ENCODE measurements at regions not wholly inside any gene's neighbourhood (a gene's known extent, or its start where the extent isn't known, plus 50 kb on each side); places are given as distances from the start of the nearest gene placed in this dataset.
A peak's percentile ranks its signal among the peaks of the same experiment; 100 is the strongest.

DNA sequence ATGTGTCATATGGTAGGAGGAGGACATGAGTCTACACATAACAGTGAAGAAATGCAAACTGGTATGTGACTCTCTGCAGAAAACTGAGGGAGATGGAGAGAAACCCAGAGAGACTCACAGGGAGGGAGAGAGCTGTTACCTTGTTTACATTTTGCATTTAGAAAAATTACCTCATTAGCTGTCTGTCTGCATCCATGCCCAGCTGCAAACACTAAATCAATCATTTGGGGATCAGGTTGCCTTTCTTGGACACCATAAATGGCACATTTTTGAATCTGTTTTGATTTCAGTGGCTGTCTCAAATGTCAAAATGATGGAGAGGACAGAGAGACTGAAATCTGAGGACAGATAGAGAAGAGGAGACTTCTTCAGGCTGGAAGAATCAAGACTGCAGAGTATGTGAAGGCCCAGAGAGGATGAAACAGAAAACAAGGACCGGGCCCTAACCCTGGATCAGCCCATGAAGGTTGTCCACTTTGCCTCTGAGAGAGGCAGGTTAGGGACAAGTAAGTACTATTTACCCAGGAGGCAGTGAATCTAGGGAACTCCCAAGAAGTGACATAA lies 92.2 kb downstream of the UNC5CL start:
- ATAC-seq (no peak), DNase-seq (no peak)
- Histone ChIP-seq H3K9me3 (no peaks in the 10 kb centered on the region), H3K27ac (no peak overlapping the region), H3K27me3 (no peaks in the 10 kb centered on the region), H3K4me3 (no peak overlapping the region), H3K4me1 (no peaks in the 10 kb centered on the region), H3K36me3 (no peaks in the 10 kb centered on the region)
- TF ChIP-seq, protein P1, sequence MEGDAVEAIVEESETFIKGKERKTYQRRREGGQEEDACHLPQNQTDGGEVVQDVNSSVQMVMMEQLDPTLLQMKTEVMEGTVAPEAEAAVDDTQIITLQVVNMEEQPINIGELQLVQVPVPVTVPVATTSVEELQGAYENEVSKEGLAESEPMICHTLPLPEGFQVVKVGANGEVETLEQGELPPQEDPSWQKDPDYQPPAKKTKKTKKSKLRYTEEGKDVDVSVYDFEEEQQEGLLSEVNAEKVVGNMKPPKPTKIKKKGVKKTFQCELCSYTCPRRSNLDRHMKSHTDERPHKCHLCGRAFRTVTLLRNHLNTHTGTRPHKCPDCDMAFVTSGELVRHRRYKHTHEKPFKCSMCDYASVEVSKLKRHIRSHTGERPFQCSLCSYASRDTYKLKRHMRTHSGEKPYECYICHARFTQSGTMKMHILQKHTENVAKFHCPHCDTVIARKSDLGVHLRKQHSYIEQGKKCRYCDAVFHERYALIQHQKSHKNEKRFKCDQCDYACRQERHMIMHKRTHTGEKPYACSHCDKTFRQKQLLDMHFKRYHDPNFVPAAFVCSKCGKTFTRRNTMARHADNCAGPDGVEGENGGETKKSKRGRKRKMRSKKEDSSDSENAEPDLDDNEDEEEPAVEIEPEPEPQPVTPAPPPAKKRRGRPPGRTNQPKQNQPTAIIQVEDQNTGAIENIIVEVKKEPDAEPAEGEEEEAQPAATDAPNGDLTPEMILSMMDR (IDR thresholded peaks at IDR 0.05), result no peak
- intact Hi-C loops (cut with DNase I), result no loop called here

DNA sequence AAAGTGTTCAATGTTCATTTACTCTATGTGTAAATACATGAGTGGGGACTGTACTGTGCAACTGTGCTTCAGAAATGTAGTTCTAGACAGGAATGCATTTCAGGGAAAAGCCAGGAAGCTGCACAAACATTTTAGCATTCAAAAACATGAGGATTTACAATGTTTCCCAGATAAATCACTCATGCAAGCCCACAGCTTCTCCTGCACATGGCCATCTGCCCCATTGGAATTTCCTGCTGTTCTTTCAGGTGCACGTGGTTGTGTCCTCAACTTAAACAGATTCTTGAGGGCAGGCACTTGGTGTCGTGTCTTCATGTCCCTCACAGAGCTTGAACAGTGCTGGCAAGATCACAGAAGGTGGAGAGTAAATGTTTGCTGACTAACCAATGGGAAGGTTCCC lies 101.5 kb downstream of the UNC5CL start:
- TF ChIP-seq, protein P1 (IDR thresholded peaks at IDR 0.05), result no peak
- H3K27me3 ChIP-seq, result no peaks in the 10 kb centered on the region
- H3K27ac ChIP-seq, result no peak overlapping the region
- H3K9me3 ChIP-seq, result no peaks in the 10 kb centered on the region
- H3K4me3 ChIP-seq, result no peak overlapping the region
- intact Hi-C loops (cut with DNase I), result no loop called here
- no peaks in the 10 kb centered on the region for H3K36me3 ChIP-seq
- DNase-seq, result no peak
- no peak for ATAC-seq
- no peaks in the 10 kb centered on the region for H3K4me1 ChIP-seq

DNA sequence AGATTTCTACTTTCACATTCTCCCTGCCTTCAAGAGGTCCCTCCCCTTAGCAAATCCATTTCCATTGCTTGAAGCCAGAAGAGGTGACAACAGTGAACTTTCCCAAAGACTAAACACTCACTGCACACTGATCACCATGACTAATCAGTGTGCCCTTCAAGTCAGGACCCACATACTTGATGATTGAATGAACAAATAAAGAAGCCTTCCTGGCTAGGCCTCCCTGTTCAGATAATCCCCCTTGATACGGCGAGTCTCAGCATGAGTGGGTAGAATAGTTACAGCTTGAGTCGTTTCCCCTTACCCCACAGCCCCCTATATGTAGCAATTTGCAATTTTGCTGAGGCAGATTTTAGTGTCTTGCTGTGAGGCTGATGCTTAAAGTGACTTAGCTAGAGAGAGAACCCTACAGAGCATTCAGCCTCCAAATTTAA lies 102.2 kb downstream of the UNC5CL start:
- intact Hi-C loops (cut with DNase I), result no loop called here
- ATAC-seq (peak; percentile 87), DNase-seq (no peak)
- Histone ChIP-seq H3K36me3 (no peaks in the 10 kb centered on the region), H3K4me1 (no peaks in the 10 kb centered on the region), H3K9me3 (no peaks in the 10 kb centered on the region), H3K4me3 (no peak overlapping the region), H3K27ac (no peak overlapping the region), H3K27me3 (no peaks in the 10 kb centered on the region)
- TF ChIP-seq, protein P1 (IDR thresholded peaks at IDR 0.05), result no peak

DNA sequence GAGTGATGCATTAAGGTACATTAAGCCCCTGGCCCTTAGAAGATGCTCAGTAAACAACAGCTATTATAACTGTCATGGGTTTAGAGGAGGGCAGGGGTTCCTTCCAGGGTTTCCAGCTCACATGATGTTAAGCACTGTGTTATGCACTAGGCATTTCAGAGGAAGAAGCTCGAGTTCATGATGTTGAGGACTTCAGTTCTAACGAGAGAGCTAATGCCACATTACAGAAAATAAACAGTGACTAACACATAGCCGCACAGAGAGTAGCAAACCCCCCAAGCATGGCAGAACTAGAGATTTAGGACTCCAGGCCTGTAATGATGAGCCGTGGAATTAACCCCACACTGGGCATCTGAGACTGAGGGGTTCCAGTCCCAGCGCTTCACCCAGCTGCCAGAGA lies 105.2 kb downstream of the UNC5CL start:
- no peak overlapping the region for H3K4me3 ChIP-seq
- TF ChIP-seq, protein P1 (IDR thresholded peaks at IDR 0.05), result no peak
- intact Hi-C loops (cut with DNase I), result no loop called here
- H3K27me3 ChIP-seq, result no peaks in the 10 kb centered on the region
- DNase-seq, result no peak
- H3K36me3 ChIP-seq, result no peaks in the 10 kb centered on the region
- ATAC-seq, result no peak
- H3K4me1 ChIP-seq, result no peaks in the 10 kb centered on the region
- H3K27ac ChIP-seq, result no peak overlapping the region
- no peaks in the 10 kb centered on the region for H3K9me3 ChIP-seq

DNA sequence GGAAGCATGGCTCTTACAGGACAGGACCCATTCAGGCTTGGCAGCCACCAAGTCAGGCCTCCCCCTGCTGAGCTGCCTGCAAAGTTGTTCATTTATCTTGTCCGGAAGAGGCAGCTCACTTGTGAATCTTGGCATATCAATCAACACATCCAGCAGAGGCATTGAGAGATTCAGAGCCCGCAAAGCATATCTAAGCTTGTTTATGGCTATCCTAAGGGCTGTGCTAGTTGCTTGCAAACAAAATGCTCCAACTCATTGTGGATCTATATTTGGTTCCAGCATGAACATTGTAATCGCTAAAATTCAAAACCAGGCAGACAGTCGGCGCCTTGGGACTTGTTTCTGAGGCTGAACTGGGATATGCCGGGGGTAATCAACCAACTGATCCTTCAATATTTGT lies 106.1 kb downstream of the UNC5CL start:
- Histone ChIP-seq H3K9me3 (no peaks in the 10 kb centered on the region), H3K27ac (no peak overlapping the region), H3K4me1 (no peaks in the 10 kb centered on the region), H3K36me3 (no peaks in the 10 kb centered on the region), H3K27me3 (no peaks in the 10 kb centered on the region), H3K4me3 (no peak overlapping the region)
- DNase-seq (no peak), ATAC-seq (no peak)
- TF ChIP-seq, protein P1 (IDR thresholded peaks at IDR 0.05), result no peak
- intact Hi-C loops (cut with DNase I), result no loop called here
